ENCODE measurements at regions not wholly inside any gene's neighbourhood (a gene's known extent, or its start where the extent isn't known, plus 50 kb on each side); places are given as distances from the start of the nearest gene placed in this dataset.

- SMC1A ChIA-PET (ENCODE audit: uncharacterized antibody, unreplicated experiment), result interaction anchor here (0.8 to 3.2 kb wide), 11 partner anchors 11 to 223 kb away, joined by 3 to 18 read pairs (median 4); no protein-coding TSS in a partner anchor
- Histone ChIP-seq H3K79me2 (ENCODE audit: control insufficient read depth, insufficient read depth, low read length) (no peaks in the 10 kb centered on the region), H3K9ac (ENCODE audit: control insufficient read depth, insufficient read depth, low read length) (no peak overlapping the region), H3K9me3 (replicated peaks; ENCODE audit: control insufficient read depth, insufficient read depth, low read length) (no peaks in the 10 kb centered on the region), H4K20me1 (ENCODE audit: control insufficient read depth, insufficient read depth) (no peaks in the 10 kb centered on the region), H3K36me3 (ENCODE audit: control insufficient read depth in 2 of 2, insufficient read depth in 2 of 2, low read length in 1 of 2) (no peaks in the 10 kb centered on the region), H3K4me1 (ENCODE audit: control insufficient read depth, insufficient read depth, low read length) (no peaks in the 10 kb centered on the region), H3K4me2 (ENCODE audit: control insufficient read depth, insufficient read depth) (no peak overlapping the region), H3K27ac (ENCODE audit: control insufficient read depth, insufficient read depth) (no peak overlapping the region), H3K4me3 (no peak overlapping the region), H2AFZ (ENCODE audit: control insufficient read depth, low read depth, low read length) (no peak overlapping the region), H3K27me3 (replicated peaks in 1 of 2; ENCODE audit: control insufficient read depth in 2 of 2, insufficient read depth in 2 of 2, low read length in 1 of 2) (no peaks in the 10 kb centered on the region)
- in situ Hi-C loops (cut with MboI), result no loop called here
- RAD21 ChIA-PET (ENCODE audit: unreplicated experiment), result interaction anchor here (0.8 to 1.5 kb wide), 5 partner anchors 10 to 330 kb away, joined by 3 to 4 read pairs (median 3); no protein-coding TSS in a partner anchor
- TF ChIP-seq POU2F2 (IDR thresholded peaks at IDR 0.05; ENCODE audit: borderline replicate concordance, low read depth, low read length) (no peak), CBFB (IDR thresholded peaks at IDR 0.05; ENCODE audit: low read depth) (no peak), SKIL (IDR thresholded peaks at IDR 0.05; ENCODE audit: low read depth, poor library complexity, severe bottlenecking) (no peak), FOXK2 (IDR thresholded peaks at IDR 0.05) (no peak), IRF3 (IDR thresholded peaks at IDR 0.05) (no peak), LARP7 (IDR thresholded peaks at IDR 0.05) (no peak), CREM (IDR thresholded peaks at IDR 0.05; ENCODE audit: low read depth) (no peak), EGR1 (IDR thresholded peaks at IDR 0.05; ENCODE audit: borderline replicate concordance in 1 of 2, low read depth in 2 of 2, low read length in 2 of 2) (no peak), RCOR1 (conservative IDR thresholded peaks at IDR 0.05; ENCODE audit: low read depth, low read length) (no peak), CBX5 (IDR thresholded peaks at IDR 0.05; ENCODE audit: low read depth) (no peak), SPI1 (IDR thresholded peaks at IDR 0.05; ENCODE audit: borderline replicate concordance, insufficient read depth, low read depth, low read length) (no peak), ZBTB11 (CRISPR knock-in tag; IDR thresholded peaks at IDR 0.05) (no peak)
- FAIRE-seq (no peak), ATAC-seq (no peak), DNase-seq (ENCODE audit: low read depth, low spot score) (no peak)
- CTCF ChIA-PET, result interaction anchor here (0.7 to 1.7 kb wide), 11 partner anchors 8 to 228 kb away, joined by 3 to 5 read pairs (median 3); no protein-coding TSS in a partner anchor
- POLR2A ChIA-PET, result interaction anchor here (0.6 kb wide), 1 partner anchor 29 kb away, joined by 3 read pairs; no protein-coding TSS in a partner anchor
- BruUV-seq (replicated peaks), result no TSS peak
- intact Hi-C loops (cut with micrococcal nuclease; ENCODE audit: unreplicated experiment), result no loop called here
Observed at GRCh38 chr2:215573496-215573895, 137.6 kb upstream of the FN1 start.
